IMR-90 (cell line): ENCODE measurements at regions not wholly inside any gene's neighbourhood (a gene's known extent, or its start where the extent isn't known, plus 50 kb on each side); places are given as distances from the start of the nearest gene placed in this dataset.

Experiments
- ATAC-seq: fragments of 200-7000 bp; cut with Tn5 transposase; 2 replicates; pipeline ENCODE4 v1.9.1; 2020; ENCODE audit warnings: low read depth, mild to moderate bottlenecking, moderate library complexity
- BruUV-seq: library from RNA; stranded (reverse); fragments of 400-500 nt; replicated peaks from 2 replicates; lab custom pipeline; 2021; lab: Mats Ljungman, UMichigan
- CTCF ChIA-PET: fragments of 300-600 bp; formaldehyde crosslinking; extraction: SDS; loops from one replicate; lab custom pipeline; 2021; ENCODE audit warnings: antibody characterized with exemption; lab: Yijun Ruan, JAX
- POLR2A ChIA-PET: fragments of 300-600 bp; sonication (Branson Sonifier 250); formaldehyde crosslinking; loops from one replicate; lab custom pipeline; 2022; ENCODE audit warnings: antibody characterized with exemption; ENCODE audit not compliant: unreplicated experiment; lab: Charles Lee
- DNase-seq: peaks from one replicate; pipeline ENCODE4 v3.0.0; 2013
- H2AFZ ChIP-seq: replicated peaks from 2 replicates; pipeline ENCODE3; 2013; ENCODE audit warnings: low read length, mild to moderate bottlenecking; ENCODE audit not compliant: poor library complexity
- H2AK5ac ChIP-seq: 2 replicates; pipeline ENCODE4 v1.6.1; 2013; ENCODE audit warnings: low read depth, low read length, inconsistent platforms
- H2AK9ac ChIP-seq: replicated peaks from 2 replicates; pipeline ENCODE3; 2013; ENCODE audit warnings: mild to moderate bottlenecking, low read depth, low read length, moderate library complexity; ENCODE audit not compliant: poor library complexity
- H2BK120ac ChIP-seq: 2 replicates; pipeline ENCODE4 v1.6.1; 2013; ENCODE audit warnings: low read depth, low read length, inconsistent platforms
- H2BK15ac ChIP-seq: 3 replicates; pipeline ENCODE4 v1.6.1; 2013; ENCODE audit warnings: low read depth, low read length, inconsistent platforms
- H2BK20ac ChIP-seq: 2 replicates; pipeline ENCODE4 v1.6.1; 2013; ENCODE audit warnings: low read depth, mild to moderate bottlenecking, inconsistent platforms, low read length, moderate library complexity
- H2BK5ac ChIP-seq: 2 replicates; pipeline ENCODE4 v1.6.1; 2013; ENCODE audit warnings: mild to moderate bottlenecking, low read depth, low read length, inconsistent platforms; ENCODE audit not compliant: poor library complexity, severe bottlenecking
- H3K14ac ChIP-seq: replicated peaks from 2 replicates; pipeline ENCODE4 v1.6.1; 2013; ENCODE audit warnings: low read depth, low read length, inconsistent platforms
- H3K18ac ChIP-seq: 2 replicates; pipeline ENCODE4 v1.6.1; 2013; ENCODE audit warnings: low read depth, low read length, control low read depth
- H3K23ac ChIP-seq: 2 replicates; pipeline ENCODE4 v1.6.1; 2013; ENCODE audit warnings: low read depth, low read length, inconsistent platforms
- H3K27ac ChIP-seq: 2 replicates; pipeline ENCODE4 v1.5.1; 2013; ENCODE audit warnings: mild to moderate bottlenecking, control low read depth, low read length; ENCODE audit not compliant: insufficient read depth
- H3K27me3 ChIP-seq: 2 replicates; pipeline ENCODE4 v1.6.1; 2013; ENCODE audit warnings: low read length; ENCODE audit not compliant: control insufficient read depth, insufficient read depth
- H3K36me3 ChIP-seq: 2 replicates; pipeline ENCODE4 v1.6.1; 2013; ENCODE audit warnings: low read length, mixed read lengths; ENCODE audit not compliant: control insufficient read depth, insufficient read depth
- H3K4ac ChIP-seq: 2 replicates; pipeline ENCODE4 v1.6.1; 2013; ENCODE audit warnings: low read depth, low read length, inconsistent platforms
- H3K4me1 ChIP-seq: 2 replicates; pipeline ENCODE4 v1.6.1; 2013; ENCODE audit warnings: low read length, mixed read lengths; ENCODE audit not compliant: control insufficient read depth, insufficient read depth
- H3K4me2 ChIP-seq: 2 replicates; pipeline ENCODE4 v1.6.1; 2013; ENCODE audit warnings: low read depth, mild to moderate bottlenecking, control low read depth, low read length, moderate library complexity
- H3K4me3 ChIP-seq: 2 replicates; pipeline ENCODE4 v1.5.1; 2013; ENCODE audit warnings: low read depth, mild to moderate bottlenecking, control low read depth, low read length, moderate library complexity; ENCODE audit not compliant: insufficient read depth
- H3K56ac ChIP-seq: 2 replicates; pipeline ENCODE4 v1.6.1; 2013; ENCODE audit warnings: low read length, inconsistent platforms; ENCODE audit not compliant: insufficient read depth; ENCODE audit errors: extremely low read depth
- H3K79me1 ChIP-seq, 2 experiments: 2 replicates each; pipeline ENCODE4 v1.6.1; 2013; ENCODE audit warnings: low read length in 2 of 2, inconsistent platforms in 1 of 2, low read depth in 1 of 2
- H3K9ac ChIP-seq: 2 replicates; pipeline ENCODE4 v1.6.1; 2013; ENCODE audit warnings: low read depth, low read length, control low read depth
- H3K9me1 ChIP-seq: 2 replicates; pipeline ENCODE4 v1.6.1; 2013; ENCODE audit warnings: low read length, inconsistent platforms; ENCODE audit not compliant: insufficient read depth
- H3K9me3 ChIP-seq: 2 replicates; pipeline ENCODE4 v1.6.1; 2013; ENCODE audit warnings: low read length; ENCODE audit not compliant: control insufficient read depth, insufficient read depth
- H4K20me1 ChIP-seq: 2 replicates; pipeline ENCODE4 v1.6.1; 2013; ENCODE audit warnings: low read length, inconsistent platforms; ENCODE audit not compliant: insufficient read depth
- H4K5ac ChIP-seq: 2 replicates; pipeline ENCODE4 v1.6.1; 2013; ENCODE audit warnings: mild to moderate bottlenecking, low read depth, low read length, control low read depth
- H4K8ac ChIP-seq, 2 experiments: 2 replicates each; pipeline ENCODE4 v1.6.1; 2013; ENCODE audit warnings: low read depth in 2 of 2, low read length in 2 of 2, control low read depth in 1 of 2, inconsistent platforms in 1 of 2
- H4K91ac ChIP-seq: 2 replicates; pipeline ENCODE4 v1.6.1; 2013; ENCODE audit warnings: low read depth, low read length, inconsistent platforms; ENCODE audit not compliant: insufficient read depth
- RAD21 ChIP-seq: IDR thresholded peaks from 2 replicates; pipeline ENCODE4 v1.6.1; 2012; ENCODE audit warnings: low read length, improper control_type of control experiment
- RFX5 ChIP-seq: IDR thresholded peaks from 2 replicates; pipeline ENCODE4 v1.8.0; 2012; ENCODE audit warnings: low read depth, mild to moderate bottlenecking, low read length, moderate library complexity
- WGBS, 2 experiments: methylation state at CpG; one replicate each; pipeline versions ENCODE4 v1.1.5 to v1.1.7; 2013; ENCODE audit warnings: missing lambda C conversion rate in 2 of 2; ENCODE audit not compliant: insufficient read length in 1 of 2; ENCODE audit errors: extremely low coverage in 2 of 2; 5-methylcytosine and 5-hydroxymethylcytosine counted together
- dilution Hi-C: fragments of 300-500 bp; cut with HindIII; formaldehyde crosslinking; loops from one replicate; pipeline ENCODE4 v1.14.3; 2018; ENCODE audit warnings: low sequenced_read_pairs; ENCODE audit not compliant: unreplicated experiment
- in situ Hi-C: fragments of 300-500 bp; cut with MboI; formaldehyde crosslinking; loops from 3 replicates; pipeline ENCODE4 v1.14.3; 2019; ENCODE audit warnings: low sequenced_read_pairs, inconsistent platforms, mixed read lengths
- intact Hi-C: fragments of 100-400 bp; cut with micrococcal nuclease; formaldehyde crosslinking; loops from 2 replicates; pipeline ENCODE4 v1.10.0; 2022

DNA sequence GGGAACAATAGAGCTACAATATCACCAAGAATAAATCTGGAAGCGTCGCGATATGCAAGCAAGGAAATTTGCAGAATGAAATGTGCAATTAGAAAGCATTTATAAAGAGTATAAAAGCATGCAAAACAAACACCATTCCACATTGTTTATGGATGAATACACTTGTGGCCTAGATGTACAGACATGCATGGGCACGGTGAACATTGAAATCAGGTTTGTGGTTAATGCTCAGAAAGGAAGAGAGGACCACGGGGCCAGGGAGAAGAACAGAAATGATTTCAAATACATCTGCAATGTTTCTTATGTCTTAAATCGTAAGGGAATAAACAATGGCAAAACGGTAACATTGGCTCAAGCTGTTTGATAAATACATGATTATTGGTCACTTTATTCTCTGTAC lies 235.9 kb downstream of the FOXL1 start:
- dilution Hi-C loops, result no loop called here

More for the DNA sequence above, 235.9 kb downstream of the FOXL1 start:
- no peak overlapping the region for H2AFZ ChIP-seq
- no peak overlapping the region for H3K9ac ChIP-seq
- H2AK5ac ChIP-seq, result no peak overlapping the region
- H3K4me2 ChIP-seq, result no peak overlapping the region
- ChIA-PET POLR2A (no interaction called here), CTCF (no interaction called here)
- ATAC-seq, result no peak
- no peak overlapping the region for H3K27ac ChIP-seq
- H3K56ac ChIP-seq, result no peak overlapping the region
- H3K27me3 ChIP-seq, result peaks cover 45% of the 10 kb centered on the region
- no peak overlapping the region for H3K23ac ChIP-seq
- H3K9me3 ChIP-seq, result no peaks in the 10 kb centered on the region
- H2BK120ac ChIP-seq, result no peak overlapping the region
- no peak overlapping the region for H4K8ac ChIP-seq
- no peak overlapping the region for H3K14ac ChIP-seq
- no CpG with 5 or more reads among the region's 7 CpGs for WGBS, 2 experiments
- no peak overlapping the region for H2BK15ac ChIP-seq
- intact Hi-C loops, result no loop called here
- no peak for DNase-seq
- H3K79me1 ChIP-seq, result no peaks in the 10 kb centered on the region
- H2BK20ac ChIP-seq, result no peak overlapping the region
- no peak overlapping the region for H2BK5ac ChIP-seq
- no peak overlapping the region for H3K4me3 ChIP-seq
- H3K4ac ChIP-seq, result no peak overlapping the region
- H4K91ac ChIP-seq, result no peak overlapping the region
- peaks cover 2% of the 10 kb centered on the region; the same call in 1 of the 2 replicates for H3K9me1 ChIP-seq
- in situ Hi-C loops, result no loop called here
- H4K20me1 ChIP-seq, result no peaks in the 10 kb centered on the region
- BruUV-seq, result no TSS peak
- TF ChIP-seq RFX5, result no peak
- TF ChIP-seq RAD21, result no peak
- peaks cover 4% of the 10 kb centered on the region for H3K4me1 ChIP-seq
- H4K5ac ChIP-seq, result no peak overlapping the region
- H2AK9ac ChIP-seq, result no peak overlapping the region
- no peak overlapping the region for H3K18ac ChIP-seq
- H3K36me3 ChIP-seq, result no peaks in the 10 kb centered on the region
